WTC11 (cell line): ENCODE measurements at regions not wholly inside any gene's neighbourhood (a gene's known extent, or its start where the extent isn't known, plus 50 kb on each side); places are given as distances from the start of the nearest gene placed in this dataset.

Source experiments
- ATAC-seq: fragments of 200-7000 bp; cut with Tn5 transposase; 2 replicates; pipeline ENCODE4 v1.10.0; 2021; ENCODE audit warnings: mild to moderate bottlenecking, moderate library complexity
- CTCF ChIA-PET: fragments of 300-600 bp; sonication (Branson Sonifier 250); formaldehyde crosslinking; loops from one replicate; lab custom pipeline; 2021; ENCODE audit warnings: antibody characterized with exemption; lab: Charles Lee
- POLR2A ChIA-PET: fragments of 350-600 bp; sonication (Branson Sonifier 250); formaldehyde crosslinking; loops from one replicate; lab custom pipeline; 2021; ENCODE audit warnings: antibody characterized with exemption; lab: Charles Lee
- DNase-seq: peaks from one replicate; pipeline ENCODE4 v3.0.0; 2021; ENCODE audit warnings: low spot score
- H3K27ac Mint-ChIP-seq: 2 replicates; pipeline ENCODE4 v1.8.0; 2021; ENCODE audit warnings: mixed read lengths
- H3K27me3 Mint-ChIP-seq: 2 replicates; pipeline ENCODE4 v1.8.0; 2021; ENCODE audit warnings: low read depth, mild to moderate bottlenecking, moderate library complexity, mixed read lengths
- H3K36me3 Mint-ChIP-seq: 2 replicates; pipeline ENCODE4 v1.8.0; 2021; ENCODE audit warnings: mixed read lengths
- H3K4me1 Mint-ChIP-seq: 2 replicates; pipeline ENCODE4 v1.8.0; 2022; ENCODE audit warnings: mixed read lengths
- H3K4me3 Mint-ChIP-seq: 2 replicates; pipeline ENCODE4 v1.8.0; 2021; ENCODE audit warnings: mild to moderate bottlenecking, moderate library complexity, mixed read lengths
- H3K9me3 Mint-ChIP-seq: 2 replicates; pipeline ENCODE4 v1.8.0; 2021; ENCODE audit warnings: mixed read lengths
- AR ChIP-seq: fragments of 250-450 bp; sonication (Bioruptor Pico); IDR thresholded peaks from 2 replicates; pipeline ENCODE4 v1.9.0; 2021; ENCODE audit warnings: mild to moderate bottlenecking
- CREB1 ChIP-seq: sonication (generic); formaldehyde crosslinking; IDR thresholded peaks from 2 replicates; pipeline ENCODE4 v1.8.0; 2023; ENCODE audit warnings: mild to moderate bottlenecking, missing genetic modification reagents
- E2F1 ChIP-seq: sonication (generic); formaldehyde crosslinking; IDR thresholded peaks from 2 replicates; pipeline ENCODE4 v1.8.0; 2022; ENCODE audit warnings: mild to moderate bottlenecking, missing genetic modification reagents
- E2F4 ChIP-seq: sonication (generic); formaldehyde crosslinking; IDR thresholded peaks from 2 replicates; pipeline ENCODE4 v1.8.1; 2022; ENCODE audit warnings: low read depth, mild to moderate bottlenecking, moderate library complexity, missing genetic modification reagents, borderline replicate concordance
- E2F5 ChIP-seq: sonication (generic); formaldehyde crosslinking; IDR thresholded peaks from 2 replicates; pipeline ENCODE4 v1.8.1; 2022; ENCODE audit warnings: mild to moderate bottlenecking, moderate library complexity, missing genetic modification reagents
- ELF4 ChIP-seq: sonication (generic); formaldehyde crosslinking; IDR thresholded peaks from 2 replicates; pipeline ENCODE4 v1.8.1; 2022; ENCODE audit warnings: low read depth, mild to moderate bottlenecking, moderate library complexity, missing genetic modification reagents
- ESRRA ChIP-seq: sonication (generic); formaldehyde crosslinking; IDR thresholded peaks from 2 replicates; pipeline ENCODE4 v1.8.1; 2022; ENCODE audit warnings: mild to moderate bottlenecking, missing genetic modification reagents, borderline replicate concordance
- HMGXB4 ChIP-seq: sonication (generic); formaldehyde crosslinking; IDR thresholded peaks from 2 replicates; pipeline ENCODE4 v1.8.1; 2023; ENCODE audit warnings: mild to moderate bottlenecking, moderate library complexity, missing genetic modification reagents
- IRF1 ChIP-seq: sonication (generic); formaldehyde crosslinking; IDR thresholded peaks from 2 replicates; pipeline ENCODE4 v1.8.0; 2023; ENCODE audit warnings: missing genetic modification reagents
- JAZF1 ChIP-seq: fragments of 250-450 bp; sonication (Bioruptor Pico); IDR thresholded peaks from 2 replicates; pipeline ENCODE4 v1.9.0; 2021; ENCODE audit warnings: moderate library complexity, mild to moderate bottlenecking, inconsistent platforms
- MYBL2 ChIP-seq: sonication (generic); formaldehyde crosslinking; IDR thresholded peaks from 2 replicates; pipeline ENCODE4 v1.8.1; 2023; ENCODE audit warnings: mild to moderate bottlenecking, moderate library complexity, missing genetic modification reagents
- NFATC4 ChIP-seq: fragments of 250-450 bp; sonication (Bioruptor Pico); IDR thresholded peaks from 2 replicates; pipeline ENCODE4 v1.9.0; 2021; ENCODE audit warnings: mild to moderate bottlenecking
- NFYB ChIP-seq: sonication (generic); formaldehyde crosslinking; conservative IDR thresholded peaks from 2 replicates; pipeline ENCODE4 v1.8.0; 2022; ENCODE audit warnings: low read depth, missing genetic modification reagents
- RELA ChIP-seq: sonication (generic); formaldehyde crosslinking; IDR thresholded peaks from 2 replicates; pipeline ENCODE4 v1.8.1; 2022; ENCODE audit warnings: missing genetic modification reagents, mild to moderate bottlenecking, borderline replicate concordance
- RORB ChIP-seq: fragments of 250-450 bp; sonication (Bioruptor Pico); IDR thresholded peaks from 2 replicates; pipeline ENCODE4 v1.9.0; 2021; ENCODE audit warnings: mild to moderate bottlenecking
- SMAD3 ChIP-seq: sonication (generic); formaldehyde crosslinking; IDR thresholded peaks from 2 replicates; pipeline ENCODE4 v1.8.0; 2022; ENCODE audit warnings: missing genetic modification reagents, mild to moderate bottlenecking, borderline replicate concordance
- SMAD4 ChIP-seq: sonication (generic); formaldehyde crosslinking; IDR thresholded peaks from 2 replicates; pipeline ENCODE4 v1.8.0; 2022; ENCODE audit warnings: mild to moderate bottlenecking, missing genetic modification reagents
- STAT6 ChIP-seq: sonication (generic); formaldehyde crosslinking; conservative IDR thresholded peaks from 2 replicates; pipeline ENCODE4 v1.8.1; 2023; ENCODE audit warnings: mild to moderate bottlenecking, low read depth, missing genetic modification reagents, moderate library complexity
- TEAD1 ChIP-seq: sonication (generic); formaldehyde crosslinking; IDR thresholded peaks from 2 replicates; pipeline ENCODE4 v1.8.0; 2022; ENCODE audit warnings: mild to moderate bottlenecking, missing genetic modification reagents
- ZBTB43 ChIP-seq: sonication (generic); formaldehyde crosslinking; IDR thresholded peaks from 2 replicates; pipeline ENCODE4 v1.8.1; 2023; ENCODE audit warnings: mild to moderate bottlenecking, missing genetic modification reagents
- ZNF138 ChIP-seq: sonication (generic); formaldehyde crosslinking; conservative IDR thresholded peaks from 2 replicates; pipeline ENCODE4 v1.8.1; 2022; ENCODE audit warnings: mild to moderate bottlenecking, moderate library complexity, missing genetic modification reagents
- ZNF232 ChIP-seq: sonication (generic); formaldehyde crosslinking; IDR thresholded peaks from 2 replicates; pipeline ENCODE4 v1.8.0; 2022; ENCODE audit warnings: mild to moderate bottlenecking, missing genetic modification reagents
- ZNF263 ChIP-seq: sonication (generic); formaldehyde crosslinking; IDR thresholded peaks from 2 replicates; pipeline ENCODE4 v1.8.1; 2022; ENCODE audit warnings: low read depth, mild to moderate bottlenecking, moderate library complexity, missing genetic modification reagents
- ZNF317 ChIP-seq: sonication (generic); formaldehyde crosslinking; IDR thresholded peaks from 2 replicates; pipeline ENCODE4 v1.8.1; 2023; ENCODE audit warnings: low read depth, mild to moderate bottlenecking, moderate library complexity, missing genetic modification reagents, borderline replicate concordance
- ZNF671 ChIP-seq: fragments of 250-450 bp; sonication (Bioruptor Pico); IDR thresholded peaks from 2 replicates; pipeline ENCODE4 v1.8.0; 2021; ENCODE audit warnings: mild to moderate bottlenecking

- ChIA-PET POLR2A (no interaction called here), CTCF (no interaction called here)
- no peak for ATAC-seq
- H3K4me3 Mint-ChIP-seq = no peak overlapping the region
- H3K27ac Mint-ChIP-seq = no peak overlapping the region
- no peaks in the 10 kb centered on the region for H3K4me1 Mint-ChIP-seq
- no peaks in the 10 kb centered on the region for H3K36me3 Mint-ChIP-seq
- DNase-seq = no peak
- peaks cover 13% of the 10 kb centered on the region for H3K9me3 Mint-ChIP-seq
- H3K27me3 Mint-ChIP-seq = no peaks in the 10 kb centered on the region
- no peak for TF ChIP-seq RELA
- TF ChIP-seq RORB (CRISPR knock-in tag) = no peak
- TF ChIP-seq ZNF232 (CRISPR knock-in tag) = no peak
- no peak for TF ChIP-seq ZBTB43
- no peak for TF ChIP-seq TEAD1
- no peak for TF ChIP-seq ZNF263 (CRISPR knock-in tag)
- TF ChIP-seq CREB1 = no peak
- no peak for TF ChIP-seq ZNF317
- TF ChIP-seq NFATC4 = no peak
- TF ChIP-seq ZNF138 = no peak
- no peak for TF ChIP-seq E2F4 (CRISPR knock-in tag)
- no peak for TF ChIP-seq ZNF671 (CRISPR knock-in tag)
- TF ChIP-seq JAZF1 (CRISPR knock-in tag) = no peak
- no peak for TF ChIP-seq AR (CRISPR knock-in tag)
- TF ChIP-seq NFYB (CRISPR knock-in tag) = no peak
- no peak for TF ChIP-seq ESRRA (CRISPR knock-in tag)
- no peak for TF ChIP-seq MYBL2 (CRISPR knock-in tag)
- no peak for TF ChIP-seq SMAD4 (CRISPR knock-in tag)
- TF ChIP-seq ELF4 (CRISPR knock-in tag) = no peak
- TF ChIP-seq, all 79 proteins: peak for 0
Measured at GRCh38 chr17:13416748-13417363, 184.9 kb downstream of the HS3ST3A1 start.

GRCh38 chr17:13415871-13416416 lies 185.8 kb downstream of the HS3ST3A1 start:
- Mint-ChIP-seq H3K4me1 (no peaks in the 10 kb centered on the region), H3K9me3 (peaks cover 13% of the 10 kb centered on the region), H3K27me3 (no peaks in the 10 kb centered on the region), H3K27ac (no peak overlapping the region), H3K4me3 (no peak overlapping the region), H3K36me3 (no peaks in the 10 kb centered on the region)
- CTCF ChIA-PET = no interaction called here
- no peak for ATAC-seq
- POLR2A ChIA-PET = no interaction called here
- DNase-seq = no peak
- TF ChIP-seq STAT6 (CRISPR knock-in tag) (no peak), SMAD3 (CRISPR knock-in tag) (no peak), E2F1 (CRISPR knock-in tag) (no peak), HMGXB4 (CRISPR knock-in tag) (no peak), E2F5 (no peak), IRF1 (CRISPR knock-in tag) (no peak)
